MCF 10A (cell line): ENCODE measurements at regions not wholly inside any gene's neighbourhood (a gene's known extent, or its start where the extent isn't known, plus 50 kb on each side); places are given as distances from the start of the nearest gene placed in this dataset.

Experiments used
- BruUV-seq: library from RNA; stranded (reverse); fragments of 400-500 nt; replicated peaks from 2 replicates; lab custom pipeline; 2021; lab: Mats Ljungman, UMichigan
- CTCF ChIA-PET: fragments of 300-600 bp; sonication (Branson Sonifier 250); formaldehyde crosslinking; extraction: SDS; loops from one replicate; lab custom pipeline; 2021; ENCODE audit warnings: antibody characterized with exemption, inconsistent platforms; lab: Yijun Ruan, JAX
- POLR2A ChIA-PET: fragments of 300-600, 350-650 bp; sonication (Branson Sonifier 250); formaldehyde crosslinking; extraction: SDS; loops from one replicate; lab custom pipeline; 2020; ENCODE audit warnings: antibody characterized with exemption, inconsistent platforms; lab: Yijun Ruan, JAX
- DNase-seq: peaks from one replicate; pipeline ENCODE4 v3.0.0-alpha.2; 2018; ENCODE audit not compliant: unreplicated experiment
- H3K27ac Mint-ChIP-seq: one replicate; pipeline ENCODE4 v1.8.0; 2022; ENCODE audit warnings: mild to moderate bottlenecking, low read depth, mixed read lengths; ENCODE audit not compliant: unreplicated experiment
- H3K27me3 Mint-ChIP-seq: one replicate; pipeline ENCODE4 v1.8.0; 2022; ENCODE audit warnings: mixed read lengths; ENCODE audit not compliant: insufficient read depth, unreplicated experiment
- H3K36me3 Mint-ChIP-seq: one replicate; pipeline ENCODE4 v1.8.0; 2022; ENCODE audit warnings: mild to moderate bottlenecking, moderate library complexity, mixed read lengths; ENCODE audit not compliant: insufficient read depth, unreplicated experiment
- H3K4me1 Mint-ChIP-seq: one replicate; pipeline ENCODE4 v1.8.0; 2022; ENCODE audit warnings: mixed read lengths; ENCODE audit not compliant: insufficient read depth, unreplicated experiment
- H3K4me3 Mint-ChIP-seq: one replicate; pipeline ENCODE4 v1.8.0; 2022; ENCODE audit warnings: mild to moderate bottlenecking, moderate library complexity, mixed read lengths; ENCODE audit not compliant: unreplicated experiment
- H3K9me3 Mint-ChIP-seq: one replicate; pipeline ENCODE4 v1.8.0; 2022; ENCODE audit warnings: mixed read lengths; ENCODE audit not compliant: unreplicated experiment
- intact Hi-C: fragments of 100-400 bp; cut with micrococcal nuclease; formaldehyde crosslinking; loops from 2 replicates; pipeline ENCODE4 v1.14.1; 2022
- TF ChIP-seq, protein P1 (sequence below): fragments of 200-600 bp; IDR thresholded peaks from one replicate; pipeline ENCODE4 v1.8.0; 2022; ENCODE audit warnings: antibody characterized with exemption, mild to moderate bottlenecking; ENCODE audit not compliant: unreplicated experiment

DNA sequence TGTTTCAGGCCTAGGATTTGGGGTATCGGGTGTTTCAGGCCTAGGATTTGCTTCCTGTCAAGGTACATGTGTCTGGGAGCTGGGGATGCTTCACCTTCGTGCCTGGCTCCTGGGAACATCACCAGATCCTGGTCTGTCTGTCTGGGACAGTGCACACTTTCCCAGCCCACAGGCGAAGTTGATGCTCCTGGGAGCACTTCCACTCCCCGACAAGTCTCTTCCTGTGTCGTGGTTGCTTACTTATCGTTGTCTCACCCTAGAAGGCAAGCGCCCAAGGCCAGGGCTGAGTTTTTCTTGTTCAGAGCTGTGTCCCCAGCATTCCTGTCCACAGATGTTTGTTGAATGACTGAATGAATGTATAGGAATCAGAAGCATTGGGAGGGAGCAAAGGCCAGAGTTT is 71.5 kb downstream of the LINC01488 start:
- DNase-seq, result no peak
- Mint-ChIP-seq H3K9me3 (peaks cover 7% of the 10 kb centered on the region), H3K27ac (no peak overlapping the region), H3K36me3 (no peaks in the 10 kb centered on the region), H3K4me3 (no peak overlapping the region), H3K4me1 (no peaks in the 10 kb centered on the region), H3K27me3 (no peaks in the 10 kb centered on the region)
- no TSS peak for BruUV-seq
- POLR2A ChIA-PET, result no interaction called here
- intact Hi-C loops, result no loop called here
- CTCF ChIA-PET, result no interaction called here
- TF ChIP-seq, protein P1, sequence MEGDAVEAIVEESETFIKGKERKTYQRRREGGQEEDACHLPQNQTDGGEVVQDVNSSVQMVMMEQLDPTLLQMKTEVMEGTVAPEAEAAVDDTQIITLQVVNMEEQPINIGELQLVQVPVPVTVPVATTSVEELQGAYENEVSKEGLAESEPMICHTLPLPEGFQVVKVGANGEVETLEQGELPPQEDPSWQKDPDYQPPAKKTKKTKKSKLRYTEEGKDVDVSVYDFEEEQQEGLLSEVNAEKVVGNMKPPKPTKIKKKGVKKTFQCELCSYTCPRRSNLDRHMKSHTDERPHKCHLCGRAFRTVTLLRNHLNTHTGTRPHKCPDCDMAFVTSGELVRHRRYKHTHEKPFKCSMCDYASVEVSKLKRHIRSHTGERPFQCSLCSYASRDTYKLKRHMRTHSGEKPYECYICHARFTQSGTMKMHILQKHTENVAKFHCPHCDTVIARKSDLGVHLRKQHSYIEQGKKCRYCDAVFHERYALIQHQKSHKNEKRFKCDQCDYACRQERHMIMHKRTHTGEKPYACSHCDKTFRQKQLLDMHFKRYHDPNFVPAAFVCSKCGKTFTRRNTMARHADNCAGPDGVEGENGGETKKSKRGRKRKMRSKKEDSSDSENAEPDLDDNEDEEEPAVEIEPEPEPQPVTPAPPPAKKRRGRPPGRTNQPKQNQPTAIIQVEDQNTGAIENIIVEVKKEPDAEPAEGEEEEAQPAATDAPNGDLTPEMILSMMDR, result no peak

DNA sequence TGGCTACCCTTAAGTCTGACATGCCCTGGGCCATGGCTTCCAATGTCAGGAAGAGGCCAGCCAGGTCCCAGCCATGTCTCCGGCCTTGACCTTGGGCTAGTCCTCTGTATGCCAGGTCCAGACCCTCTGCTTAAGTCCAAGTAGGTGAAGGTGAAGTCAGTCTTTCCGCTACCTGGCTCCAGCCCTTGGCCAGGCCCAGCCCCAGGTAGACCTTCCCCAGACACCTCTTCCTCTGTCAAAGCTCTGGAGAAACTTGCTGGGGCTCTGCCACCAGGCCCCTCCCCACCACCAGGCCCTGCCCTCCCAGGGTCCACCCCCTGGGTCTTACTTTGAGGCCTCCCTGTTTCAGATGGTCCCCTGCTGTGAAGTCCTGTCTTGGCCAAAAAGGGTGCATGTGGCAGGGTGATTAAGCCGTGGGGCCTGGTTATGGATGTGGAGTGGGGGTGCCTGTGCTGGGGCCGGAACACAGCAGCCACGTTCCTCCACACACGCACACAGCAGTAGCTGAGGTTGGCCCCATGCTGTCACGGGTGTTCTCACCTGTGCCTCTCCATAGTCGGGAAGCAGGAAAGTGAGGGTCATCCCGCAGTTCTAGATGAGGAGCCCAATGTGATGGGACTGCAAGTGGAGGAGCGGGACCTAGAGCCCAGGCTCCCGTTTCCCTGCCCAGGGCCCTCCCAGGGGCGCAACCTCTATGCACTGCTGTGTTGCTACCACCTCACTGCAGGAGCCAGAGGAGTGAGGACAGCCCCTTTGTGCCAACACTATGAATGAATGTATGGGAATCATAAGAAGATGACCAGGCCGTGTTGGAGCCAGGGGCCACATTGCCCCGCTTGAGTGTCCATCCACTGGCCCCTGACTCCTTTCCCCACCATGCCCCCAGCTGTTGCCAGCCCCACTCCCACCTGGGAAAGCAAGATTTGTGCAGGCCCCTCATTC is 72.2 kb downstream of the LINC01488 start:
- POLR2A ChIA-PET, result no interaction called here
- no TSS peak for BruUV-seq
- Mint-ChIP-seq H3K27ac (no peak overlapping the region), H3K4me3 (no peak overlapping the region), H3K4me1 (no peaks in the 10 kb centered on the region), H3K27me3 (no peaks in the 10 kb centered on the region), H3K9me3 (peaks cover 7% of the 10 kb centered on the region), H3K36me3 (no peaks in the 10 kb centered on the region)
- intact Hi-C loops, result no loop called here
- TF ChIP-seq, protein P1, result no peak
- CTCF ChIA-PET, result interaction anchor here (0.6 kb wide), 1 partner anchor 823 kb away, joined by 4 read pairs; no protein-coding TSS in a partner anchor
- DNase-seq, result no peak

DNA sequence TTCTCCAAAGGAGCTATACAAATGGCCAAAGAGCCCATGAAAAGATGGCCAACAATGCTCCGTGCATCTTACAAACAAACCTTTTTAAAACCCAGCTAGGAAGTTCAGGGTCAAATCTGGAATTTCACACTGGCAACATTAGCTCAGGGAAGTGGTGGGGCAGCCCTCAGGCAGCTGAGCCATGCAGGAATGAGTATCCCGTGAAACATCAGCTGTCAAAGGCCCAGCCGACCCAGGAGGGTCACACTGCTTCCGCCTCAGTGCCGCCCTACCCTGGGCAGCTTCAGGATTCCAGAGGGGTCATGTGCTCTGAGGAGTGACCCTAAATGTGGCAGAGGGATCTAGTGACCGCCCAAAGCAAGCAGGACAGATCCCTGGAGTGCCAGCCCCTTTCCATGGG is 73.4 kb downstream of the LINC01488 start:
- ChIA-PET POLR2A (no interaction called here), CTCF (no interaction called here)
- H3K4me1 Mint-ChIP-seq, result no peaks in the 10 kb centered on the region
- no peak overlapping the region for H3K27ac Mint-ChIP-seq
- H3K27me3 Mint-ChIP-seq, result no peaks in the 10 kb centered on the region
- TF ChIP-seq, protein P1, result no peak
- H3K4me3 Mint-ChIP-seq, result no peak overlapping the region
- intact Hi-C loops, result no loop called here
- BruUV-seq, result no TSS peak
- no peak for DNase-seq
- H3K9me3 Mint-ChIP-seq, result peaks cover 7% of the 10 kb centered on the region
- H3K36me3 Mint-ChIP-seq, result no peaks in the 10 kb centered on the region

DNA sequence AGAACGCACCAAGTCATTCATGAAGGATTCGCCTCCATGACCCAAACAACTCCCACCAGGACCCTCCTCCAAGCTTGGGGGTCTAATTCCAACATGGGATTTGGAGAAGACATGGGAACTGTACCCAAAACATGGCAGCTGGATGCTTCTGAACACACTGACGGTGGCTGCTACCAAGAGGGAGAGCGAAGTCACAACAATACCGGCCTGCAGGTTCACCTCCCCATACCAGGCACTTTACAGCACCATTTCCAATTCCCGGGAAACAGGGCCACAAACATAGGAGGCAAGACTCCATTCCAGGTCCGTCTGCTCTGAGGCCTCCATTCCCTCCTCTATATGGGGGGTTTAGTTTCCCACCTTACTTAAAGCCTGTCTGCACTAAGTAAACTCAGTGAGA is 75.8 kb downstream of the LINC01488 start:
- CTCF ChIA-PET, result no interaction called here
- no TSS peak for BruUV-seq
- Mint-ChIP-seq H3K27me3 (no peaks in the 10 kb centered on the region), H3K9me3 (no peaks in the 10 kb centered on the region), H3K27ac (no peak overlapping the region), H3K4me1 (no peaks in the 10 kb centered on the region), H3K36me3 (no peaks in the 10 kb centered on the region), H3K4me3 (no peak overlapping the region)
- TF ChIP-seq, protein P1, result no peak
- POLR2A ChIA-PET, result no interaction called here
- no peak for DNase-seq
- intact Hi-C loops, result no loop called here
